HEK293 (cell line): ENCODE measurements at regions not wholly inside any gene's neighbourhood (a gene's known extent, or its start where the extent isn't known, plus 50 kb on each side); places are given as distances from the start of the nearest gene placed in this dataset.

Source experiments
- CTCF ChIA-PET: fragments of 350-600 bp; formaldehyde crosslinking; extraction: SDS; loops from one replicate; lab custom pipeline; 2021; ENCODE audit warnings: antibody characterized with exemption; lab: Yijun Ruan, JAX
- POLR2A ChIA-PET: fragments of 300-600 bp; formaldehyde crosslinking; extraction: SDS; loops from one replicate; lab custom pipeline; 2020; ENCODE audit warnings: antibody characterized with exemption, inconsistent platforms; lab: Yijun Ruan, JAX
- H3K27ac ChIP-seq: fragments of 200-500 bp; sonication (Bioruptor generic); 2 replicates; pipeline ENCODE4 v1.5.1; 2014; ENCODE audit warnings: low read depth, low read length, control low read depth, inconsistent platforms; ENCODE audit errors: extremely low read depth
- H3K36me3 ChIP-seq, 2 experiments: fragments of 200-500 bp in 1 of 2; sonication (Bioruptor generic) in 1 of 2; 1 replicate in 1 of 2; 2 replicates in 1 of 2; pipeline ENCODE4 v1.5.1; 2014 to 2017; ENCODE audit warnings: inconsistent platforms in 2 of 2, low read length in 2 of 2; ENCODE audit not compliant: control insufficient read depth in 2 of 2, insufficient read depth in 1 of 2
- H3K4me1 ChIP-seq: fragments of 200-500 bp; sonication (Bioruptor generic); 2 replicates; pipeline ENCODE4 v1.5.1; 2014; ENCODE audit warnings: mild to moderate bottlenecking, low read length, inconsistent platforms; ENCODE audit not compliant: control insufficient read depth, insufficient read depth
- H3K4me3 ChIP-seq: 2 replicates; pipeline ENCODE4 v1.5.1; 2011; ENCODE audit warnings: low read depth, mild to moderate bottlenecking, control low read depth, low read length, moderate library complexity
- H3K9me3 ChIP-seq: fragments of 200-500 bp; sonication (Bioruptor generic); 2 replicates; pipeline ENCODE4 v1.5.1; 2014; ENCODE audit warnings: low read depth, low read length, inconsistent platforms; ENCODE audit not compliant: control insufficient read depth, insufficient read depth
- FEZF1 ChIP-seq: fragments of 450-650 bp; formaldehyde crosslinking; IDR thresholded peaks from 2 replicates; pipeline ENCODE4 v1.5.1; 2016; ENCODE audit warnings: missing biosample characterization, missing genetic modification characterization
- GFI1B ChIP-seq: fragments of 450-650 bp; formaldehyde crosslinking; IDR thresholded peaks from 2 replicates; pipeline ENCODE4 v1.5.1; 2016; ENCODE audit warnings: missing biosample characterization, missing genetic modification characterization
- KLF10 ChIP-seq: fragments of 450-650 bp; IDR thresholded peaks from 2 replicates; pipeline ENCODE4 v1.5.1; 2018; ENCODE audit warnings: missing biosample characterization, mild to moderate bottlenecking, missing genetic modification characterization
- MZF1 ChIP-seq: fragments of 450-650 bp; formaldehyde crosslinking; IDR thresholded peaks from 2 replicates; pipeline ENCODE4 v1.5.1; 2017; ENCODE audit warnings: missing biosample characterization, missing genetic modification characterization, borderline replicate concordance
- OVOL3 ChIP-seq: fragments of 450-650 bp; formaldehyde crosslinking; IDR thresholded peaks from 2 replicates; pipeline ENCODE4 v1.5.1; 2016; ENCODE audit warnings: missing biosample characterization, missing genetic modification characterization
- SCRT1 ChIP-seq: fragments of 450-650 bp; formaldehyde crosslinking; IDR thresholded peaks from 2 replicates; pipeline ENCODE4 v1.5.1; 2016; ENCODE audit warnings: missing biosample characterization, missing genetic modification characterization, borderline replicate concordance
- SP3 ChIP-seq: fragments of 450-650 bp; formaldehyde crosslinking; IDR thresholded peaks from 2 replicates; pipeline ENCODE4 v1.5.1; 2016; ENCODE audit warnings: missing biosample characterization, missing genetic modification characterization
- TCF7L2 ChIP-seq: IDR thresholded peaks from 2 replicates; pipeline ENCODE4 v1.6.1; 2011; ENCODE audit warnings: low read depth, mild to moderate bottlenecking, inconsistent platforms, low read length, moderate library complexity, borderline replicate concordance
- WT1 ChIP-seq: fragments of 450-650 bp; formaldehyde crosslinking; IDR thresholded peaks from 2 replicates; pipeline ENCODE4 v1.5.1; 2016; ENCODE audit warnings: missing biosample characterization, missing genetic modification characterization
- YY1 ChIP-seq: fragments of 450-650 bp; formaldehyde crosslinking; IDR thresholded peaks from 2 replicates; pipeline ENCODE4 v1.5.1; 2018; ENCODE audit warnings: missing biosample characterization, missing genetic modification characterization
- ZBTB6 ChIP-seq: fragments of 450-650 bp; formaldehyde crosslinking; IDR thresholded peaks from 2 replicates; pipeline ENCODE4 v1.5.1; 2017; ENCODE audit warnings: missing biosample characterization, missing genetic modification characterization
- ZFP3 ChIP-seq: fragments of 450-650 bp; formaldehyde crosslinking; IDR thresholded peaks from 2 replicates; pipeline ENCODE4 v1.5.1; 2016; ENCODE audit warnings: low read depth, missing biosample characterization, missing genetic modification characterization
- ZNF114 ChIP-seq: fragments of 450-650 bp; formaldehyde crosslinking; IDR thresholded peaks from 2 replicates; pipeline ENCODE4 v1.5.0; 2017; ENCODE audit warnings: missing biosample characterization, missing genetic modification characterization
- ZNF169 ChIP-seq: fragments of 450-650 bp; formaldehyde crosslinking; IDR thresholded peaks from 2 replicates; pipeline ENCODE4 v1.5.1; 2016; ENCODE audit warnings: missing biosample characterization, missing genetic modification characterization
- ZNF311 ChIP-seq: fragments of 450-650 bp; formaldehyde crosslinking; IDR thresholded peaks from 2 replicates; pipeline ENCODE4 v1.5.1; 2017; ENCODE audit warnings: missing biosample characterization, missing genetic modification characterization, borderline replicate concordance
- ZNF335 ChIP-seq: fragments of 450-650 bp; formaldehyde crosslinking; conservative IDR thresholded peaks from 2 replicates; pipeline ENCODE4 v1.5.1; 2016; ENCODE audit warnings: missing biosample characterization, missing genetic modification characterization
- ZNF341 ChIP-seq: fragments of 450-650 bp; formaldehyde crosslinking; IDR thresholded peaks from 2 replicates; pipeline ENCODE4; 2016; ENCODE audit warnings: low read depth, missing biosample characterization, missing genetic modification characterization
- ZNF394 ChIP-seq: fragments of 450-650 bp; formaldehyde crosslinking; IDR thresholded peaks from 2 replicates; pipeline ENCODE4 v1.5.1; 2016; ENCODE audit warnings: missing biosample characterization, missing genetic modification characterization, mild to moderate bottlenecking, moderate library complexity, borderline replicate concordance
- ZNF514 ChIP-seq: fragments of 450-650 bp; formaldehyde crosslinking; IDR thresholded peaks from 2 replicates; pipeline ENCODE4 v1.5.1; 2016; ENCODE audit warnings: missing biosample characterization, missing genetic modification characterization
- ZNF585B ChIP-seq: fragments of 450-650 bp; formaldehyde crosslinking; IDR thresholded peaks from 2 replicates; pipeline ENCODE4 v1.5.1; 2016; ENCODE audit warnings: missing biosample characterization, missing genetic modification characterization
- ZNF610 ChIP-seq: fragments of 450-650 bp; formaldehyde crosslinking; IDR thresholded peaks from 2 replicates; pipeline ENCODE4 v1.5.1; 2016; ENCODE audit warnings: missing biosample characterization, missing genetic modification characterization, borderline replicate concordance
- ZSCAN23 ChIP-seq: fragments of 450-650 bp; formaldehyde crosslinking; IDR thresholded peaks from 2 replicates; pipeline ENCODE4 v1.5.1; 2016; ENCODE audit warnings: missing biosample characterization, missing genetic modification characterization
- TF ChIP-seq, protein P1 (sequence below): fragments of 450-650 bp; formaldehyde crosslinking; IDR thresholded peaks from 2 replicates; pipeline ENCODE4 v1.5.1; 2017; ENCODE audit warnings: missing biosample characterization, missing genetic modification characterization
- TF ChIP-seq, protein P2 (sequence below): fragments of 450-650 bp; formaldehyde crosslinking; IDR thresholded peaks from 2 replicates; pipeline ENCODE4 v1.5.1; 2016; ENCODE audit warnings: missing biosample characterization, missing genetic modification characterization

GRCh38 chr3:177966493-177966892, 569.7 kb upstream of the KCNMB2 start:
- TF ChIP-seq, protein P1, sequence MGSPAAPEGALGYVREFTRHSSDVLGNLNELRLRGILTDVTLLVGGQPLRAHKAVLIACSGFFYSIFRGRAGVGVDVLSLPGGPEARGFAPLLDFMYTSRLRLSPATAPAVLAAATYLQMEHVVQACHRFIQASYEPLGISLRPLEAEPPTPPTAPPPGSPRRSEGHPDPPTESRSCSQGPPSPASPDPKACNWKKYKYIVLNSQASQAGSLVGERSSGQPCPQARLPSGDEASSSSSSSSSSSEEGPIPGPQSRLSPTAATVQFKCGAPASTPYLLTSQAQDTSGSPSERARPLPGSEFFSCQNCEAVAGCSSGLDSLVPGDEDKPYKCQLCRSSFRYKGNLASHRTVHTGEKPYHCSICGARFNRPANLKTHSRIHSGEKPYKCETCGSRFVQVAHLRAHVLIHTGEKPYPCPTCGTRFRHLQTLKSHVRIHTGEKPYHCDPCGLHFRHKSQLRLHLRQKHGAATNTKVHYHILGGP (tag by site-specific recombination): no peak
- TF ChIP-seq SCRT1 (tag by site-specific recombination): no peak
- TF ChIP-seq ZFP3: no peak
- no peak for TF ChIP-seq ZNF341
- TF ChIP-seq FEZF1 (tag by site-specific recombination): no peak
- no peak for TF ChIP-seq OVOL3 (tag by site-specific recombination)
- TF ChIP-seq ZNF394: no peak
- no peak for TF ChIP-seq GFI1B (tag by site-specific recombination)
- CTCF ChIA-PET: no interaction called here
- POLR2A ChIA-PET: no interaction called here
- no peak overlapping the region for H3K4me3 ChIP-seq
- no peaks in the 10 kb centered on the region for H3K9me3 ChIP-seq
- no peaks in the 10 kb centered on the region for H3K36me3 ChIP-seq
- no peaks in the 10 kb centered on the region for H3K4me1 ChIP-seq
- H3K27ac ChIP-seq: no peak overlapping the region

DNA sequence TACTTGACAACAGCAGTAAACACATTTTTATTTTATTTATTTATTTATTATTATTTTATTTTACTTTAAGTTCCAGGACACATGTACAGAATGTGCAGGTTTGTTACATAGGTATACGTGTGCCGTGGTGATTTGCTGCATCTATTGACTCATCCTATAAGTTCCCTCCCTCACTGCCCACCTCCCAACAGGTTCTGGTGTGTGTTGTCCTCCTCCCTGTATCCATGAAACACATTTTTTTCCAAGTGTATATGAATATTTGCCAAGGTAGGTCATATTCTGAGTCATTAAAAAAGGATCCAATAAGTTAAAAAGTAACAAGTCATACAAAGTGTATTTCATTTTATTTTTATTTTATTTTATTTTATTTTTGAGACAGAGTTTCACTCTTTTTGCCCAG, 567.3 kb upstream of the KCNMB2 start:
- no peaks in the 10 kb centered on the region for H3K36me3 ChIP-seq
- POLR2A ChIA-PET: no interaction called here
- TF ChIP-seq ZNF311 (tag by site-specific recombination) (no peak), ZNF335 (tag by site-specific recombination) (no peak), ZNF114 (tag by site-specific recombination) (no peak), TCF7L2 (no peak), KLF10 (tag by site-specific recombination) (no peak)
- TF ChIP-seq, protein P1 (tag by site-specific recombination): no peak
- TF ChIP-seq, all 188 proteins: peak for 0
- no peak overlapping the region for H3K4me3 ChIP-seq
- CTCF ChIA-PET: no interaction called here
- H3K4me1 ChIP-seq: no peaks in the 10 kb centered on the region
- H3K9me3 ChIP-seq: no peaks in the 10 kb centered on the region
- no peak overlapping the region for H3K27ac ChIP-seq

DNA sequence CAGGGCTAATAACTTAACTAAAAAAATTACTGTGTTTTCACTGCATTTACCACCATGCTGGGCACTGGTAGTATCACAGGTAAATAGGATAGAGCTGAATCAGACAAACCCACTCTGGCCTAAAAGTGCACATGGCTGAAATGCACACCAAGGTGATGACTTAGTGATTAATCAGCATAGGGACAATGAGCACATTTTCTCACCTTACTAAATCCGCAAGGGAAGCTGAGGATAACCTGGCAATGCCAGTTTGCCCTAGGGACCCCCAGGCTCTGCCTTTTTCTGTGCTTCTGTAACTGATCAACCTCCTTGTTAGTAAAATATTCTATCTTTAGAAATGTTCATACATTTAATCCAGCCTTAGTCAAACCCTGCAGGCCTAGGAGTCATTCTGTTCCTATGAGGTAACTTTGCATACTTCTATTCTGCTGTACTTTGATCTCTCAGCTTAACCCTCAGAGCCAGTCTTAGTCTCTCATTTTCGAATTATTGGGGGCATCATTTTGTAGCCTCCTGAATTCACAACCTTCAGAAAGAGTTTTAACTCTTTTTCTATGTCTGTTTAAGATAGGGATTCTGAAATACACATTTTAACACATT, 562.9 kb upstream of the KCNMB2 start:
- Histone ChIP-seq H3K4me1 (no peaks in the 10 kb centered on the region), H3K4me3 (no peak overlapping the region), H3K27ac (no peak overlapping the region), H3K36me3 (no peaks in the 10 kb centered on the region), H3K9me3 (no peaks in the 10 kb centered on the region)
- TF ChIP-seq ZBTB6 (tag by site-specific recombination) (no peak), ZNF169 (no peak), ZNF585B (tag by site-specific recombination) (no peak), ZNF514 (no peak), ZNF610 (no peak), MZF1 (tag by site-specific recombination) (no peak), ZSCAN23 (tag by site-specific recombination) (no peak), WT1 (tag by site-specific recombination) (no peak), SP3 (tag by site-specific recombination) (no peak), YY1 (no peak)
- TF ChIP-seq, protein P2, sequence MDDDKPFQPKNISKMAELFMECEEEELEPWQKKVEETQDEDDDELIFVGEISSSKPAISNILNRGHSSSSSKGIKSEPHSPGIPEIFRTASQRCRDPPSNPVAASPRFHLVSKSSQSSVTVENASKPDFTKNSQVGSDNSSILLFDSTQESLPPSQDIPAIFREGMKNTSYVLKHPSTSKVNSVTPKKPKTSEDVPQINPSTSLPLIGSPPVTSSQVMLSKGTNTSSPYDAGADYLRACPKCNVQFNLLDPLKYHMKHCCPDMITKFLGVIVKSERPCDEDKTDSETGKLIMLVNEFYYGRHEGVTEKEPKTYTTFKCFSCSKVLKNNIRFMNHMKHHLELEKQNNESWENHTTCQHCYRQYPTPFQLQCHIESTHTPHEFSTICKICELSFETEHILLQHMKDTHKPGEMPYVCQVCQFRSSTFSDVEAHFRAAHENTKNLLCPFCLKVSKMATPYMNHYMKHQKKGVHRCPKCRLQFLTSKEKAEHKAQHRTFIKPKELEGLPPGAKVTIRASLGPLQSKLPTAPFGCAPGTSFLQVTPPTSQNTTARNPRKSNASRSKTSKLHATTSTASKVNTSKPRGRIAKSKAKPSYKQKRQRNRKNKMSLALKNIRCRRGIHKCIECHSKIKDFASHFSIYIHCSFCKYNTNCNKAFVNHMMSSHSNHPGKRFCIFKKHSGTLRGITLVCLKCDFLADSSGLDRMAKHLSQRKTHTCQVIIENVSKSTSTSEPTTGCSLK (tag by site-specific recombination): no peak
- ChIA-PET CTCF (interaction anchor here (0.6 kb wide), 1 partner anchor 375 kb away, joined by 3 read pairs; no protein-coding TSS in a partner anchor), POLR2A (no interaction called here)
